ENCODE measurements at regions not wholly inside any gene's neighbourhood (a gene's known extent, or its start where the extent isn't known, plus 50 kb on each side); places are given as distances from the start of the nearest gene placed in this dataset.
"Not testable (repeated sequence)": the region's sequence is repeated elsewhere in the genome, so short reads cannot be mapped to it uniquely, and the experiment has no call there.

GRCh38 chr5:117332341-117332740 lies 757.7 kb upstream of the SEMA6A start:
- Histone ChIP-seq H3K4me3 (ENCODE audit: low read depth, low read length) (no peak overlapping the region), H3K27me3 (ENCODE audit: control insufficient read depth, insufficient read depth, low read length) (no peaks in the 10 kb centered on the region), H3K36me3 (ENCODE audit: control insufficient read depth, insufficient read depth, low read length) (no peaks in the 10 kb centered on the region)
- TF ChIP-seq, protein P1, sequence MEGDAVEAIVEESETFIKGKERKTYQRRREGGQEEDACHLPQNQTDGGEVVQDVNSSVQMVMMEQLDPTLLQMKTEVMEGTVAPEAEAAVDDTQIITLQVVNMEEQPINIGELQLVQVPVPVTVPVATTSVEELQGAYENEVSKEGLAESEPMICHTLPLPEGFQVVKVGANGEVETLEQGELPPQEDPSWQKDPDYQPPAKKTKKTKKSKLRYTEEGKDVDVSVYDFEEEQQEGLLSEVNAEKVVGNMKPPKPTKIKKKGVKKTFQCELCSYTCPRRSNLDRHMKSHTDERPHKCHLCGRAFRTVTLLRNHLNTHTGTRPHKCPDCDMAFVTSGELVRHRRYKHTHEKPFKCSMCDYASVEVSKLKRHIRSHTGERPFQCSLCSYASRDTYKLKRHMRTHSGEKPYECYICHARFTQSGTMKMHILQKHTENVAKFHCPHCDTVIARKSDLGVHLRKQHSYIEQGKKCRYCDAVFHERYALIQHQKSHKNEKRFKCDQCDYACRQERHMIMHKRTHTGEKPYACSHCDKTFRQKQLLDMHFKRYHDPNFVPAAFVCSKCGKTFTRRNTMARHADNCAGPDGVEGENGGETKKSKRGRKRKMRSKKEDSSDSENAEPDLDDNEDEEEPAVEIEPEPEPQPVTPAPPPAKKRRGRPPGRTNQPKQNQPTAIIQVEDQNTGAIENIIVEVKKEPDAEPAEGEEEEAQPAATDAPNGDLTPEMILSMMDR (IDR thresholded peaks at IDR 0.05; ENCODE audit: insufficient read depth, low read length, poor library complexity, severe bottlenecking) = no peak
- DNase-seq (ENCODE audit: low read depth) = no peak

DNA sequence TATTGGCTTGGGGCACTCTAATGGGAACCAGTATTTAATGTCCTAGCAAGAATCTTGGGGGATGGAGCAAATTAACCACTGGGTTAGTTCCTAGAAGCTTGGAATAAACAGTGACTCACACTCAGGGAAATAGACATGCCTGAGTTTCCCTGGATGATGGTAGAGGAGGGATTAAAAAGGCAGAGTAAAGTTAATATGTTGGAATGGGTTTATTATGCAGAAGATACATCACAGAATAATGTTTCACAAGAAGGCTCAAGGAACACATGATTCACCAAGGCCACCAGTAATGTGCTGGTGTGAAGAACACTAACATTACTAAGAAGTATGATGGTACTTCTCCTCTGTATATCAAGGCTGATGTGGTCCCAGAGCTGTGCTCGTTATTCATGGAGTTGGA lies 752.9 kb upstream of the SEMA6A start:
- no peak overlapping the region for H3K4me3 ChIP-seq (ENCODE audit: low read depth, low read length)
- H3K27me3 ChIP-seq (ENCODE audit: control insufficient read depth, insufficient read depth, low read length) = no peaks in the 10 kb centered on the region
- DNase-seq (ENCODE audit: low read depth) = no peak
- no peaks in the 10 kb centered on the region for H3K36me3 ChIP-seq (ENCODE audit: control insufficient read depth, insufficient read depth, low read length)
- TF ChIP-seq, protein P1 (IDR thresholded peaks at IDR 0.05; ENCODE audit: insufficient read depth, low read length, poor library complexity, severe bottlenecking) = no peak

GRCh38 chr5:117326997-117327396 lies 752.4 kb upstream of the SEMA6A start:
- DNase-seq (ENCODE audit: low read depth) = no peak
- Histone ChIP-seq H3K27me3 (ENCODE audit: control insufficient read depth, insufficient read depth, low read length) (no peaks in the 10 kb centered on the region), H3K36me3 (ENCODE audit: control insufficient read depth, insufficient read depth, low read length) (no peaks in the 10 kb centered on the region), H3K4me3 (ENCODE audit: low read depth, low read length) (no peak overlapping the region)
- TF ChIP-seq, protein P1 (IDR thresholded peaks at IDR 0.05; ENCODE audit: insufficient read depth, low read length, poor library complexity, severe bottlenecking) = no peak

DNA sequence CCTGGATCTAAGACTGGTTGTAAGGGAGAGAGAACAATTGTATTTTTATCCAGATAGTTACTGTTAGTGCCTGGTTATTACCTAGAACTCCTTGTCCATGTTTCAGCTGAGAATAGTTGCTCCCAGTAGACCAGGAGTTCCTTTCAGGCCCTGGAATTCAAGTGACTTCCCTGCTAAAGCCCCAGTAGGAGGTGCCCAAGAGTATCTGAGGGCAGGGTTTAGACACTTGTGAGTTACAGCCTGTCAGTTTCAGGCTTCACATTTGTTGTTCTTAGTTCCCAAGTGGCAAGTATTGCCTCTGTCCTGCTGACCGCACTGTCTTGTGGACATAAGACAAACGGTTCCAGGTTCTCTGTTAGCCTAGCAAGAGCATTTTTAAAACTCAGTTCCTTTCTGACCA lies 743.9 kb upstream of the SEMA6A start:
- no peak overlapping the region for H3K4me3 ChIP-seq (ENCODE audit: low read depth, low read length)
- no peak for DNase-seq (ENCODE audit: low read depth)
- no peaks in the 10 kb centered on the region for H3K27me3 ChIP-seq (ENCODE audit: control insufficient read depth, insufficient read depth, low read length)
- H3K36me3 ChIP-seq (ENCODE audit: control insufficient read depth, insufficient read depth, low read length) = no peaks in the 10 kb centered on the region
- TF ChIP-seq, protein P1 (IDR thresholded peaks at IDR 0.05; ENCODE audit: insufficient read depth, low read length, poor library complexity, severe bottlenecking) = no peak

DNA sequence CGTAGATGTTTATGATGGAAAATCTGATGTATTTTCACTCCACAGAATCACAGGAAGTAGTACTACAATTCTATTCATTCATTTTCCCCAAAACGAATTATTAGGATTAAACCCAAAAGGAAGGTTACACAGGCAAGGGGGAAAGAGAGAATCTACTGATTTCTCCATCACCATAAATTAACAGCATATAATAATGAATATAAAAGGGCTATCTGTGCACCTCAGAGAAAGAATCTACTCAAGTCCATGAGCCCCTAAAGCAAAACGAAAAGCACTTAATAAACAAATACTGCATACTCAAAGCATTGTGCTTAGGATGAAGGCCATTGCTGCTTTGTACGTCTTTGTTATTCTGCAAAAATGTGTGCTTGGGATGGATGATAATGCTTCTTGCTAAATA lies 740.5 kb upstream of the SEMA6A start:
- H3K4me3 ChIP-seq (ENCODE audit: low read depth, low read length) = no peak overlapping the region
- DNase-seq (ENCODE audit: low read depth) = no peak
- H3K36me3 ChIP-seq (ENCODE audit: control insufficient read depth, insufficient read depth, low read length) = no peaks in the 10 kb centered on the region
- no peaks in the 10 kb centered on the region for H3K27me3 ChIP-seq (ENCODE audit: control insufficient read depth, insufficient read depth, low read length)
- TF ChIP-seq, protein P1 (IDR thresholded peaks at IDR 0.05; ENCODE audit: insufficient read depth, low read length, poor library complexity, severe bottlenecking) = no peak

DNA sequence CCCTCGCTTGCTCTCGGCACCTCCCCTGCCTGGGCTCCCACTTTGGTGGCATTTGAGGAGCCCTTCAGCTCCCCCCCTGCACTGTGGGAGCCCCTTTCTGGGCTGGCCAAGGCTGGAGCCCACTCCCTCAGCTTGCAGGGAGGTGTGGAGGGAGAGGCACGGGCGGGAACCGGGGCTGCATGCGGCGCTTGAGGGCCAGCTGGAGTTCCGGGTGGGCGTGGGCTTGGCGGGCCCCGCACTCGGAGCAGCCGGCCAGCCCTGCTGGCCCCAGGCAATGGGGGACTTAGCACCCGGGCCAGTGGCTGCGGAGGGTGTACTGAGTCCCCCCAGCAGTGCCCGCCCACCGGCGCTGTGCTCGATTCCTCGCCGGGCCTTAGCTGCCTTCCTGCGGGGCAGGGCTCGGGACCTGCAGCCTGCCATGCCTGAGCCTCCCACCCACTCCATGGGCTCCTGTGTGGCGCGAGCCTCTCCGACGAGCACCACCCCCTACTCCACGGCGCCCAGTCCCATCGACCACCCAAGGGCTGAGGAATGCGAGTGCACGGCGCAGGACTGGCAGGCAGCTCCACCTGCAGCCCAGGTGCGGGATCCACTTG lies 730.0 kb upstream of the SEMA6A start:
- H3K36me3 ChIP-seq (ENCODE audit: control insufficient read depth, insufficient read depth, low read length); H3K4me3 ChIP-seq (ENCODE audit: low read depth, low read length); H3K27me3 ChIP-seq (ENCODE audit: control insufficient read depth, insufficient read depth, low read length); DNase-seq (ENCODE audit: low read depth): not testable (repeated sequence)

All from kidney epithelial cell (primary cell).